IMR-90 (cell line): ENCODE measurements at regions not wholly inside any gene's neighbourhood (a gene's known extent, or its start where the extent isn't known, plus 50 kb on each side); places are given as distances from the start of the nearest gene placed in this dataset.

Experiments used
- ATAC-seq: fragments of 200-7000 bp; cut with Tn5 transposase; 2 replicates; pipeline ENCODE4 v1.9.1; 2020; ENCODE audit warnings: low read depth, mild to moderate bottlenecking, moderate library complexity
- BruUV-seq: library from RNA; stranded (reverse); fragments of 400-500 nt; replicated peaks from 2 replicates; lab custom pipeline; 2021; lab: Mats Ljungman, UMichigan
- CTCF ChIA-PET: fragments of 300-600 bp; formaldehyde crosslinking; extraction: SDS; loops from one replicate; lab custom pipeline; 2021; ENCODE audit warnings: antibody characterized with exemption; lab: Yijun Ruan, JAX
- POLR2A ChIA-PET: fragments of 300-600 bp; sonication (Branson Sonifier 250); formaldehyde crosslinking; loops from one replicate; lab custom pipeline; 2022; ENCODE audit warnings: antibody characterized with exemption; ENCODE audit not compliant: unreplicated experiment; lab: Charles Lee
- DNase-seq: peaks from one replicate; pipeline ENCODE4 v3.0.0; 2013
- H2AFZ ChIP-seq: replicated peaks from 2 replicates; pipeline ENCODE3; 2013; ENCODE audit warnings: low read length, mild to moderate bottlenecking; ENCODE audit not compliant: poor library complexity
- H2AK5ac ChIP-seq: 2 replicates; pipeline ENCODE4 v1.6.1; 2013; ENCODE audit warnings: low read depth, low read length, inconsistent platforms
- H2AK9ac ChIP-seq: replicated peaks from 2 replicates; pipeline ENCODE3; 2013; ENCODE audit warnings: mild to moderate bottlenecking, low read depth, low read length, moderate library complexity; ENCODE audit not compliant: poor library complexity
- H2BK120ac ChIP-seq: 2 replicates; pipeline ENCODE4 v1.6.1; 2013; ENCODE audit warnings: low read depth, low read length, inconsistent platforms
- H2BK15ac ChIP-seq: 3 replicates; pipeline ENCODE4 v1.6.1; 2013; ENCODE audit warnings: low read depth, low read length, inconsistent platforms
- H2BK20ac ChIP-seq: 2 replicates; pipeline ENCODE4 v1.6.1; 2013; ENCODE audit warnings: low read depth, mild to moderate bottlenecking, inconsistent platforms, low read length, moderate library complexity
- H2BK5ac ChIP-seq: 2 replicates; pipeline ENCODE4 v1.6.1; 2013; ENCODE audit warnings: mild to moderate bottlenecking, low read depth, low read length, inconsistent platforms; ENCODE audit not compliant: poor library complexity, severe bottlenecking
- H3K14ac ChIP-seq: replicated peaks from 2 replicates; pipeline ENCODE4 v1.6.1; 2013; ENCODE audit warnings: low read depth, low read length, inconsistent platforms
- H3K18ac ChIP-seq: 2 replicates; pipeline ENCODE4 v1.6.1; 2013; ENCODE audit warnings: low read depth, low read length, control low read depth
- H3K23ac ChIP-seq: 2 replicates; pipeline ENCODE4 v1.6.1; 2013; ENCODE audit warnings: low read depth, low read length, inconsistent platforms
- H3K27ac ChIP-seq: 2 replicates; pipeline ENCODE4 v1.5.1; 2013; ENCODE audit warnings: mild to moderate bottlenecking, control low read depth, low read length; ENCODE audit not compliant: insufficient read depth
- H3K27me3 ChIP-seq: 2 replicates; pipeline ENCODE4 v1.6.1; 2013; ENCODE audit warnings: low read length; ENCODE audit not compliant: control insufficient read depth, insufficient read depth
- H3K36me3 ChIP-seq: 2 replicates; pipeline ENCODE4 v1.6.1; 2013; ENCODE audit warnings: low read length, mixed read lengths; ENCODE audit not compliant: control insufficient read depth, insufficient read depth
- H3K4ac ChIP-seq: 2 replicates; pipeline ENCODE4 v1.6.1; 2013; ENCODE audit warnings: low read depth, low read length, inconsistent platforms
- H3K4me1 ChIP-seq: 2 replicates; pipeline ENCODE4 v1.6.1; 2013; ENCODE audit warnings: low read length, mixed read lengths; ENCODE audit not compliant: control insufficient read depth, insufficient read depth
- H3K4me2 ChIP-seq: 2 replicates; pipeline ENCODE4 v1.6.1; 2013; ENCODE audit warnings: low read depth, mild to moderate bottlenecking, control low read depth, low read length, moderate library complexity
- H3K4me3 ChIP-seq: 2 replicates; pipeline ENCODE4 v1.5.1; 2013; ENCODE audit warnings: low read depth, mild to moderate bottlenecking, control low read depth, low read length, moderate library complexity; ENCODE audit not compliant: insufficient read depth
- H3K56ac ChIP-seq: 2 replicates; pipeline ENCODE4 v1.6.1; 2013; ENCODE audit warnings: low read length, inconsistent platforms; ENCODE audit not compliant: insufficient read depth; ENCODE audit errors: extremely low read depth
- H3K79me1 ChIP-seq, 2 experiments: 2 replicates each; pipeline ENCODE4 v1.6.1; 2013; ENCODE audit warnings: low read length in 2 of 2, inconsistent platforms in 1 of 2, low read depth in 1 of 2
- H3K9ac ChIP-seq: 2 replicates; pipeline ENCODE4 v1.6.1; 2013; ENCODE audit warnings: low read depth, low read length, control low read depth
- H3K9me1 ChIP-seq: 2 replicates; pipeline ENCODE4 v1.6.1; 2013; ENCODE audit warnings: low read length, inconsistent platforms; ENCODE audit not compliant: insufficient read depth
- H3K9me3 ChIP-seq: 2 replicates; pipeline ENCODE4 v1.6.1; 2013; ENCODE audit warnings: low read length; ENCODE audit not compliant: control insufficient read depth, insufficient read depth
- H4K20me1 ChIP-seq: 2 replicates; pipeline ENCODE4 v1.6.1; 2013; ENCODE audit warnings: low read length, inconsistent platforms; ENCODE audit not compliant: insufficient read depth
- H4K5ac ChIP-seq: 2 replicates; pipeline ENCODE4 v1.6.1; 2013; ENCODE audit warnings: mild to moderate bottlenecking, low read depth, low read length, control low read depth
- H4K8ac ChIP-seq, 2 experiments: 2 replicates each; pipeline ENCODE4 v1.6.1; 2013; ENCODE audit warnings: low read depth in 2 of 2, low read length in 2 of 2, control low read depth in 1 of 2, inconsistent platforms in 1 of 2
- H4K91ac ChIP-seq: 2 replicates; pipeline ENCODE4 v1.6.1; 2013; ENCODE audit warnings: low read depth, low read length, inconsistent platforms; ENCODE audit not compliant: insufficient read depth
- ELK1 ChIP-seq: fragments of 150-350 bp; IDR thresholded peaks from 2 replicates; pipeline ENCODE4 v1.6.1; 2016; ENCODE audit warnings: low read depth, mild to moderate bottlenecking, low read length, moderate library complexity, borderline replicate concordance
- FOS ChIP-seq: fragments of 150-350 bp; IDR thresholded peaks from 2 replicates; pipeline ENCODE4 v1.6.1; 2016; ENCODE audit warnings: low read depth, low read length
- MAZ ChIP-seq: IDR thresholded peaks from 2 replicates; pipeline ENCODE4 v1.6.1; 2012; ENCODE audit warnings: low read depth, mild to moderate bottlenecking, low read length, improper control_type of control experiment, moderate library complexity, borderline replicate concordance
- RAD21 ChIP-seq: IDR thresholded peaks from 2 replicates; pipeline ENCODE4 v1.6.1; 2012; ENCODE audit warnings: low read length, improper control_type of control experiment
- USF2 ChIP-seq: fragments of 150-350 bp; IDR thresholded peaks from 2 replicates; pipeline ENCODE4 v1.6.1; 2017; ENCODE audit warnings: mild to moderate bottlenecking, antibody characterized with exemption, low read length, low read depth
- dilution Hi-C: fragments of 300-500 bp; cut with HindIII; formaldehyde crosslinking; loops from one replicate; pipeline ENCODE4 v1.14.3; 2018; ENCODE audit warnings: low sequenced_read_pairs; ENCODE audit not compliant: unreplicated experiment
- in situ Hi-C: fragments of 300-500 bp; cut with MboI; formaldehyde crosslinking; loops from 3 replicates; pipeline ENCODE4 v1.14.3; 2019; ENCODE audit warnings: low sequenced_read_pairs, inconsistent platforms, mixed read lengths
- intact Hi-C: fragments of 100-400 bp; cut with micrococcal nuclease; formaldehyde crosslinking; loops from 2 replicates; pipeline ENCODE4 v1.10.0; 2022

GRCh38 chr16:63201851-63202250, 1165.6 kb upstream of the CDH8 start:
- Histone ChIP-seq H2BK5ac (no peak overlapping the region), H3K4ac (no peak overlapping the region), H3K4me1 (no peaks in the 10 kb centered on the region), H4K5ac (no peak overlapping the region), H4K91ac (no peak overlapping the region), H3K9me1 (no peaks in the 10 kb centered on the region), H3K4me2 (no peak overlapping the region), H3K4me3 (no peak overlapping the region), H3K23ac (no peak overlapping the region), H3K27ac (no peak overlapping the region), H2AK5ac (no peak overlapping the region), H3K36me3 (no peaks in the 10 kb centered on the region), H4K8ac (no peak overlapping the region), H3K27me3 (no peaks in the 10 kb centered on the region), H3K9me3 (no peaks in the 10 kb centered on the region), H2BK15ac (no peak overlapping the region), H4K20me1 (no peaks in the 10 kb centered on the region), H3K79me1 (no peaks in the 10 kb centered on the region), H3K14ac (no peak overlapping the region), H3K18ac (no peak overlapping the region), H2AK9ac (no peak overlapping the region), H2BK120ac (no peak overlapping the region), H3K9ac (no peak overlapping the region), H3K56ac (no peak overlapping the region), H2BK20ac (no peak overlapping the region), H2AFZ (no peak overlapping the region)
- DNase-seq (no peak), ATAC-seq (no peak)
- in situ Hi-C loops: no loop called here
- no peak for TF ChIP-seq USF2
- TF ChIP-seq ELK1: no peak
- no peak for TF ChIP-seq RAD21
- TF ChIP-seq MAZ: no peak
- no peak for TF ChIP-seq FOS
- dilution Hi-C loops: no loop called here
- BruUV-seq: no TSS peak
- ChIA-PET POLR2A (no interaction called here), CTCF (no interaction called here)
- intact Hi-C loops: no loop called here
